Endothelial cell of umbilical vein (primary cell): ENCODE measurements at regions not wholly inside any gene's neighbourhood (a gene's known extent, or its start where the extent isn't known, plus 50 kb on each side); places are given as distances from the start of the nearest gene placed in this dataset.

Experiments used
- BruUV-seq: library from RNA; stranded (reverse); fragments of 400-500 nt; replicated peaks from 2 replicates; lab custom pipeline; 2021; lab: Mats Ljungman, UMichigan
- CTCF ChIA-PET: fragments of 300-600, 350-600 bp; sonication (Branson Sonifier 250); formaldehyde crosslinking; loops from one replicate; lab custom pipeline; 2021; ENCODE audit warnings: antibody characterized with exemption, inconsistent platforms; lab: Charles Lee
- POLR2A ChIA-PET: fragments of 300-600, 350-600 bp; sonication (Branson Sonifier 250); formaldehyde crosslinking; loops from one replicate; lab custom pipeline; 2021; ENCODE audit warnings: antibody characterized with exemption, inconsistent platforms; lab: Charles Lee
- DNase-seq: peaks from one replicate; pipeline ENCODE4 v3.0.0-alpha.2; 2011; ENCODE audit warnings: low read depth, low spot score
- FAIRE-seq: peaks from 2 replicates; lab custom pipeline; 2011; peaks lifted over from hg19 to GRCh38; lab: Jason Lieb, UNC
- H2AFZ ChIP-seq: 2 replicates; pipeline ENCODE4 v1.6.0; 2012; ENCODE audit warnings: low read depth, low read length, control low read depth, inconsistent platforms
- H3K27ac ChIP-seq: 2 replicates; pipeline ENCODE4 v1.5.1; 2011; ENCODE audit warnings: low read depth, mild to moderate bottlenecking, control low read depth, low read length, moderate library complexity; ENCODE audit not compliant: insufficient read depth
- H3K27me3 ChIP-seq, 2 experiments: 2 replicates each; pipeline versions ENCODE4 v1.6.0 to v1.6.1; 2011; ENCODE audit warnings: low read length in 2 of 2, mixed read lengths in 1 of 2; ENCODE audit not compliant: control insufficient read depth in 2 of 2, insufficient read depth in 2 of 2
- H3K36me3 ChIP-seq, 2 experiments: 2 replicates in 1 of 2; 3 replicates in 1 of 2; pipeline ENCODE4 v1.5.1; 2011; ENCODE audit warnings: low read length in 2 of 2, mild to moderate bottlenecking in 1 of 2, moderate library complexity in 1 of 2; ENCODE audit not compliant: control insufficient read depth in 2 of 2, insufficient read depth in 2 of 2; ENCODE audit errors: extremely low read depth in 1 of 2
- H3K4me1 ChIP-seq: 3 replicates; pipeline ENCODE4 v1.5.1; 2011; ENCODE audit warnings: mild to moderate bottlenecking, low read length; ENCODE audit not compliant: control insufficient read depth, insufficient read depth; ENCODE audit errors: extremely low read depth
- H3K4me2 ChIP-seq: 2 replicates; pipeline ENCODE4 v1.6.1; 2011; ENCODE audit warnings: low read length, control low read depth, mixed read lengths; ENCODE audit not compliant: insufficient read depth
- H3K4me3 ChIP-seq, 3 experiments: fragments of 200-600 bp in 1 of 3; sonication (generic), shearing (Covaris generic) in 1 of 3; replicated peaks in 1 of 3; 2 replicates each; pipeline ENCODE4 v1.5.1; 2011 to 2016; ENCODE audit warnings: control low read depth in 3 of 3, low read length in 3 of 3, mild to moderate bottlenecking in 2 of 3, inconsistent platforms in 1 of 3, low read depth in 1 of 3, moderate library complexity in 1 of 3; ENCODE audit not compliant: insufficient read depth in 1 of 3
- H3K79me2 ChIP-seq: 2 replicates; pipeline ENCODE4 v1.6.0; 2012; ENCODE audit warnings: low read length, inconsistent platforms; ENCODE audit not compliant: control insufficient read depth, insufficient read depth
- H3K9ac ChIP-seq: replicated peaks from 2 replicates; pipeline ENCODE3; 2011; ENCODE audit warnings: low read length, control low read depth; ENCODE audit not compliant: insufficient read depth; ENCODE audit errors: extremely low read depth
- H3K9me1 ChIP-seq: replicated peaks from 3 replicates; pipeline ENCODE4 v1.6.0; 2011; ENCODE audit warnings: mild to moderate bottlenecking, low read length; ENCODE audit not compliant: control insufficient read depth, insufficient read depth; ENCODE audit errors: extremely low read depth
- H3K9me3 ChIP-seq: replicated peaks from 2 replicates; pipeline ENCODE4 v1.5.1; 2012; ENCODE audit warnings: low read length, inconsistent platforms; ENCODE audit not compliant: control insufficient read depth, insufficient read depth
- H4K20me1 ChIP-seq: replicated peaks from 2 replicates; pipeline ENCODE3; 2011; ENCODE audit warnings: mild to moderate bottlenecking, low read length; ENCODE audit not compliant: control insufficient read depth, insufficient read depth; ENCODE audit errors: extremely low read depth
- EZH2 ChIP-seq: IDR thresholded peaks from 2 replicates; pipeline ENCODE4 v1.6.1; 2012; ENCODE audit warnings: borderline replicate concordance, low read depth, mild to moderate bottlenecking, moderate library complexity, low read length, inconsistent platforms; ENCODE audit not compliant: severe bottlenecking
- FOS ChIP-seq: IDR thresholded peaks from 2 replicates; pipeline ENCODE4 v1.6.1; 2011; ENCODE audit warnings: mild to moderate bottlenecking, low read length, moderate library complexity, borderline replicate concordance; ENCODE audit not compliant: insufficient read depth
- GATA2 ChIP-seq: IDR thresholded peaks from 2 replicates; pipeline ENCODE4 v1.7.0; 2011; ENCODE audit warnings: low read depth, mild to moderate bottlenecking, moderate library complexity, mixed read lengths, low read length; ENCODE audit not compliant: insufficient read length, insufficient read depth
- JUN ChIP-seq: IDR thresholded peaks from 2 replicates; pipeline ENCODE4 v1.6.1; 2011; ENCODE audit warnings: borderline replicate concordance, low read depth; ENCODE audit not compliant: insufficient read length, insufficient read depth
- MYC ChIP-seq: IDR thresholded peaks from one replicate; pipeline ENCODE4 v1.6.1; 2011; ENCODE audit warnings: mild to moderate bottlenecking, low read depth, low read length
- POLR2A ChIP-seq: IDR thresholded peaks from 2 replicates; pipeline ENCODE4 v1.6.1; 2012; ENCODE audit warnings: low read depth, mild to moderate bottlenecking, control low read depth, low read length
- POLR2AphosphoS5 ChIP-seq: IDR thresholded peaks from 2 replicates; pipeline ENCODE4 v1.6.1; 2012; ENCODE audit warnings: low read depth, mild to moderate bottlenecking, control low read depth, low read length, moderate library complexity; ENCODE audit not compliant: insufficient read depth
- dilution Hi-C: fragments of 300-500 bp; cut with MboI; formaldehyde crosslinking; loops from one replicate; pipeline ENCODE4 v1.15.0; 2019; ENCODE audit warnings: low sequenced_read_pairs; ENCODE audit not compliant: extremely low pct_ligation_motif_present
- intact Hi-C: fragments of 100-400 bp; cut with micrococcal nuclease; formaldehyde crosslinking; loops from one replicate; pipeline ENCODE4 v1.10.0; 2022
- TF ChIP-seq, protein P1 (sequence below): IDR thresholded peaks from 2 replicates; pipeline ENCODE4 v1.6.1; 2011; ENCODE audit not compliant: insufficient read depth, insufficient read length
- TF ChIP-seq, protein P2 (sequence below), 2 donors: IDR thresholded peaks; 1 replicate in 1 of 2; 2 replicates in 1 of 2; pipeline ENCODE4 v1.5.1; 2011; ENCODE audit warnings: low read length in 2 of 2, mild to moderate bottlenecking in 2 of 2, moderate library complexity in 2 of 2, control low read depth in 1 of 2, inconsistent platforms in 1 of 2, low read depth in 1 of 2; ENCODE audit not compliant: insufficient read depth in 1 of 2; ENCODE audit errors: extremely low read depth in 1 of 2

DNA sequence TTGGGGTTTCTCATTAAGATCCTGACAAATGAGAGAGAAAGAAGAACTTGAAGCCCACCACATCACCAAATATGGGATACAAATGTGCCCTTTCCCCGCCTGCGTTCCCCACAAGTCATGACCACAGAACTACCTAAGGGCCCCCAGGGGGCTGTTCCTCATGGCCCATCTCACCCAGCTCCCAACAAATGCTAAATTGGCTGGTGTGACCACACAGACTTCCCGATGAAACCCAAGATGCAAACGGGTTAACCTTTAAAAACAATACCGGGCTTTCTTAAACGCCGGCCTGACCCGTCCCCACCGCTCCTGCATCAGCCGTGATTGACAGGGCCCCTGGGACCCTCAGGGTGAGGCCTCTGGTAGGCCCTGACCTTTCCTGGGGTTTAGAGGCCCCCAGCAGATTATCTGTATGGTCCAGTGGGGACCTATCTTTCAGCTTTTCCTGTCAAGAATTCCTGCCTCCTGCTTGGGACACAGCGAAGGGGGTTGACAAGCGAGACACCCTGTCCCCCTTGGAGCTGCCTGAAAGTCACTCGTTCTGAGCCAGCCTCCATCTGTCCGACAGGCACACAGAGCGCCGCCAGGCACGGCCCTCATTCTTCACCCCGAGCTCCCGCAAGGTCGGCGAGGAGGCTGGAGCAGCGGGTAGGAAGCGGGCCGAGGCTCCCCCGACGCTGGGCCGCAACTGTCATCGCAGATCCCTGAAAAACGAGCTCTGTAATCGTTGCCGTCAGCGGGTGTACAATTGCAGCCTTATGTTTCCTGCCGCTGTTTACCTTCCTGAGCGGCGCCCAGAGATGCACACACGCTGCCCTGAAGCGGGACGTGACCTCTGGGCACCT lies 300.1 kb downstream of the FOXL1 start:
- Histone ChIP-seq H3K79me2 (no peaks in the 10 kb centered on the region), H3K4me1 (no peaks in the 10 kb centered on the region), H3K36me3 (no peaks in the 10 kb centered on the region), H3K9me3 (no peaks in the 10 kb centered on the region), H4K20me1 (no peaks in the 10 kb centered on the region), H3K4me3 (no peak overlapping the region), H3K27ac (no peak overlapping the region), H3K4me2 (no peak overlapping the region), H3K9me1 (no peaks in the 10 kb centered on the region), H3K9ac (no peak overlapping the region), H2AFZ (no peak overlapping the region), H3K27me3 (no peaks in the 10 kb centered on the region)
- dilution Hi-C loops: no loop called here
- BruUV-seq: no TSS peak
- POLR2A ChIA-PET: no interaction called here
- DNase-seq (peak; percentile 42), FAIRE-seq (no peak)
- TF ChIP-seq POLR2AphosphoS5: no peak
- TF ChIP-seq GATA2: no peak
- TF ChIP-seq MYC: no peak
- TF ChIP-seq EZH2: no peak
- TF ChIP-seq, protein P1, sequence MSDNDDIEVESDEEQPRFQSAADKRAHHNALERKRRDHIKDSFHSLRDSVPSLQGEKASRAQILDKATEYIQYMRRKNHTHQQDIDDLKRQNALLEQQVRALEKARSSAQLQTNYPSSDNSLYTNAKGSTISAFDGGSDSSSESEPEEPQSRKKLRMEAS: no peak
- TF ChIP-seq, protein P2, sequence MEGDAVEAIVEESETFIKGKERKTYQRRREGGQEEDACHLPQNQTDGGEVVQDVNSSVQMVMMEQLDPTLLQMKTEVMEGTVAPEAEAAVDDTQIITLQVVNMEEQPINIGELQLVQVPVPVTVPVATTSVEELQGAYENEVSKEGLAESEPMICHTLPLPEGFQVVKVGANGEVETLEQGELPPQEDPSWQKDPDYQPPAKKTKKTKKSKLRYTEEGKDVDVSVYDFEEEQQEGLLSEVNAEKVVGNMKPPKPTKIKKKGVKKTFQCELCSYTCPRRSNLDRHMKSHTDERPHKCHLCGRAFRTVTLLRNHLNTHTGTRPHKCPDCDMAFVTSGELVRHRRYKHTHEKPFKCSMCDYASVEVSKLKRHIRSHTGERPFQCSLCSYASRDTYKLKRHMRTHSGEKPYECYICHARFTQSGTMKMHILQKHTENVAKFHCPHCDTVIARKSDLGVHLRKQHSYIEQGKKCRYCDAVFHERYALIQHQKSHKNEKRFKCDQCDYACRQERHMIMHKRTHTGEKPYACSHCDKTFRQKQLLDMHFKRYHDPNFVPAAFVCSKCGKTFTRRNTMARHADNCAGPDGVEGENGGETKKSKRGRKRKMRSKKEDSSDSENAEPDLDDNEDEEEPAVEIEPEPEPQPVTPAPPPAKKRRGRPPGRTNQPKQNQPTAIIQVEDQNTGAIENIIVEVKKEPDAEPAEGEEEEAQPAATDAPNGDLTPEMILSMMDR (IDR thresholded peaks at IDR 0.05; ENCODE audit: extremely low read depth in 1 of 2, insufficient read depth in 1 of 2, low read depth in 1 of 2, low read length in 2 of 2): no peak
- no peak for TF ChIP-seq POLR2A
- TF ChIP-seq FOS: no peak
- no peak for TF ChIP-seq JUN
- CTCF ChIA-PET: interaction anchor here (1.2 to 1.4 kb wide), 2 partner anchors 10 to 53 kb away, joined by 3 to 4 read pairs; no protein-coding TSS in a partner anchor
- intact Hi-C loops: loop anchor here (10.0 kb wide), 1 partner anchor 396 kb away; no protein-coding TSS in a partner anchor
